Endothelial cell of umbilical vein (primary cell): ENCODE measurements at regions not wholly inside any gene's neighbourhood (a gene's known extent, or its start where the extent isn't known, plus 50 kb on each side); places are given as distances from the start of the nearest gene placed in this dataset.

ENCODE experiments used
- BruUV-seq: library from RNA; stranded (reverse); fragments of 400-500 nt; replicated peaks from 2 replicates; lab custom pipeline; 2021; lab: Mats Ljungman, UMichigan
- CTCF ChIA-PET: fragments of 300-600, 350-600 bp; sonication (Branson Sonifier 250); formaldehyde crosslinking; loops from one replicate; lab custom pipeline; 2021; ENCODE audit warnings: antibody characterized with exemption, inconsistent platforms; lab: Charles Lee
- POLR2A ChIA-PET: fragments of 300-600, 350-600 bp; sonication (Branson Sonifier 250); formaldehyde crosslinking; loops from one replicate; lab custom pipeline; 2021; ENCODE audit warnings: antibody characterized with exemption, inconsistent platforms; lab: Charles Lee
- DNase-seq: peaks from one replicate; pipeline ENCODE4 v3.0.0-alpha.2; 2011; ENCODE audit warnings: low read depth, low spot score
- FAIRE-seq: peaks from 2 replicates; lab custom pipeline; 2011; peaks lifted over from hg19 to GRCh38; lab: Jason Lieb, UNC
- H2AFZ ChIP-seq: 2 replicates; pipeline ENCODE4 v1.6.0; 2012; ENCODE audit warnings: low read depth, low read length, control low read depth, inconsistent platforms
- H3K27ac ChIP-seq: 2 replicates; pipeline ENCODE4 v1.5.1; 2011; ENCODE audit warnings: low read depth, mild to moderate bottlenecking, control low read depth, low read length, moderate library complexity; ENCODE audit not compliant: insufficient read depth
- H3K27me3 ChIP-seq, 2 experiments: 2 replicates each; pipeline versions ENCODE4 v1.6.0 to v1.6.1; 2011; ENCODE audit warnings: low read length in 2 of 2, mixed read lengths in 1 of 2; ENCODE audit not compliant: control insufficient read depth in 2 of 2, insufficient read depth in 2 of 2
- H3K36me3 ChIP-seq, 2 experiments: 2 replicates in 1 of 2; 3 replicates in 1 of 2; pipeline ENCODE4 v1.5.1; 2011; ENCODE audit warnings: low read length in 2 of 2, mild to moderate bottlenecking in 1 of 2, moderate library complexity in 1 of 2; ENCODE audit not compliant: control insufficient read depth in 2 of 2, insufficient read depth in 2 of 2; ENCODE audit errors: extremely low read depth in 1 of 2
- H3K4me1 ChIP-seq: 3 replicates; pipeline ENCODE4 v1.5.1; 2011; ENCODE audit warnings: mild to moderate bottlenecking, low read length; ENCODE audit not compliant: control insufficient read depth, insufficient read depth; ENCODE audit errors: extremely low read depth
- H3K4me2 ChIP-seq: 2 replicates; pipeline ENCODE4 v1.6.1; 2011; ENCODE audit warnings: low read length, control low read depth, mixed read lengths; ENCODE audit not compliant: insufficient read depth
- H3K4me3 ChIP-seq, 3 experiments: fragments of 200-600 bp in 1 of 3; sonication (generic), shearing (Covaris generic) in 1 of 3; replicated peaks in 1 of 3; 2 replicates each; pipeline ENCODE4 v1.5.1; 2011 to 2016; ENCODE audit warnings: control low read depth in 3 of 3, low read length in 3 of 3, mild to moderate bottlenecking in 2 of 3, inconsistent platforms in 1 of 3, low read depth in 1 of 3, moderate library complexity in 1 of 3; ENCODE audit not compliant: insufficient read depth in 1 of 3
- H3K79me2 ChIP-seq: 2 replicates; pipeline ENCODE4 v1.6.0; 2012; ENCODE audit warnings: low read length, inconsistent platforms; ENCODE audit not compliant: control insufficient read depth, insufficient read depth
- H3K9ac ChIP-seq: replicated peaks from 2 replicates; pipeline ENCODE3; 2011; ENCODE audit warnings: low read length, control low read depth; ENCODE audit not compliant: insufficient read depth; ENCODE audit errors: extremely low read depth
- H3K9me1 ChIP-seq: replicated peaks from 3 replicates; pipeline ENCODE4 v1.6.0; 2011; ENCODE audit warnings: mild to moderate bottlenecking, low read length; ENCODE audit not compliant: control insufficient read depth, insufficient read depth; ENCODE audit errors: extremely low read depth
- H3K9me3 ChIP-seq: replicated peaks from 2 replicates; pipeline ENCODE4 v1.5.1; 2012; ENCODE audit warnings: low read length, inconsistent platforms; ENCODE audit not compliant: control insufficient read depth, insufficient read depth
- H4K20me1 ChIP-seq: replicated peaks from 2 replicates; pipeline ENCODE3; 2011; ENCODE audit warnings: mild to moderate bottlenecking, low read length; ENCODE audit not compliant: control insufficient read depth, insufficient read depth; ENCODE audit errors: extremely low read depth
- EZH2 ChIP-seq: IDR thresholded peaks from 2 replicates; pipeline ENCODE4 v1.6.1; 2012; ENCODE audit warnings: borderline replicate concordance, low read depth, mild to moderate bottlenecking, moderate library complexity, low read length, inconsistent platforms; ENCODE audit not compliant: severe bottlenecking
- FOS ChIP-seq: IDR thresholded peaks from 2 replicates; pipeline ENCODE4 v1.6.1; 2011; ENCODE audit warnings: mild to moderate bottlenecking, low read length, moderate library complexity, borderline replicate concordance; ENCODE audit not compliant: insufficient read depth
- GATA2 ChIP-seq: IDR thresholded peaks from 2 replicates; pipeline ENCODE4 v1.7.0; 2011; ENCODE audit warnings: low read depth, mild to moderate bottlenecking, moderate library complexity, mixed read lengths, low read length; ENCODE audit not compliant: insufficient read length, insufficient read depth
- JUN ChIP-seq: IDR thresholded peaks from 2 replicates; pipeline ENCODE4 v1.6.1; 2011; ENCODE audit warnings: borderline replicate concordance, low read depth; ENCODE audit not compliant: insufficient read length, insufficient read depth
- MAX ChIP-seq: IDR thresholded peaks from 2 replicates; pipeline ENCODE4 v1.6.1; 2011; ENCODE audit not compliant: insufficient read depth, insufficient read length
- MYC ChIP-seq: IDR thresholded peaks from one replicate; pipeline ENCODE4 v1.6.1; 2011; ENCODE audit warnings: mild to moderate bottlenecking, low read depth, low read length
- POLR2A ChIP-seq: IDR thresholded peaks from 2 replicates; pipeline ENCODE4 v1.6.1; 2012; ENCODE audit warnings: low read depth, mild to moderate bottlenecking, control low read depth, low read length
- POLR2AphosphoS5 ChIP-seq: IDR thresholded peaks from 2 replicates; pipeline ENCODE4 v1.6.1; 2012; ENCODE audit warnings: low read depth, mild to moderate bottlenecking, control low read depth, low read length, moderate library complexity; ENCODE audit not compliant: insufficient read depth
- dilution Hi-C: fragments of 300-500 bp; cut with MboI; formaldehyde crosslinking; loops from one replicate; pipeline ENCODE4 v1.15.0; 2019; ENCODE audit warnings: low sequenced_read_pairs; ENCODE audit not compliant: extremely low pct_ligation_motif_present
- intact Hi-C: fragments of 100-400 bp; cut with micrococcal nuclease; formaldehyde crosslinking; loops from one replicate; pipeline ENCODE4 v1.10.0; 2022
- TF ChIP-seq, protein P1 (sequence below), 2 donors: IDR thresholded peaks; 1 replicate in 1 of 2; 2 replicates in 1 of 2; pipeline ENCODE4 v1.5.1; 2011; ENCODE audit warnings: low read length in 2 of 2, mild to moderate bottlenecking in 2 of 2, moderate library complexity in 2 of 2, control low read depth in 1 of 2, inconsistent platforms in 1 of 2, low read depth in 1 of 2; ENCODE audit not compliant: insufficient read depth in 1 of 2; ENCODE audit errors: extremely low read depth in 1 of 2

- intact Hi-C loops (no loop called here), dilution Hi-C loops (no loop called here)
- no peak overlapping the region for H3K4me2 ChIP-seq
- ChIA-PET CTCF (interaction anchor here (0.6 to 2.7 kb wide), 5 partner anchors 16 to 254 kb away, joined by 3 to 11 read pairs (median 4); no protein-coding TSS in a partner anchor), POLR2A (no interaction called here)
- H3K9me1 ChIP-seq, result no peaks in the 10 kb centered on the region
- H3K27ac ChIP-seq, result no peak overlapping the region
- H3K9me3 ChIP-seq, result no peaks in the 10 kb centered on the region
- DNase-seq (no peak), FAIRE-seq (no peak)
- peaks cover 15 to 16% of the 10 kb centered on the region in 2 experiments for H3K27me3 ChIP-seq
- no peak overlapping the region for H3K9ac ChIP-seq
- no peaks in the 10 kb centered on the region for H3K79me2 ChIP-seq
- no TSS peak for BruUV-seq
- H3K4me1 ChIP-seq, result peaks cover 5% of the 10 kb centered on the region
- H4K20me1 ChIP-seq, result no peaks in the 10 kb centered on the region
- H3K36me3 ChIP-seq, result no peaks in the 10 kb centered on the region
- TF ChIP-seq, protein P1, sequence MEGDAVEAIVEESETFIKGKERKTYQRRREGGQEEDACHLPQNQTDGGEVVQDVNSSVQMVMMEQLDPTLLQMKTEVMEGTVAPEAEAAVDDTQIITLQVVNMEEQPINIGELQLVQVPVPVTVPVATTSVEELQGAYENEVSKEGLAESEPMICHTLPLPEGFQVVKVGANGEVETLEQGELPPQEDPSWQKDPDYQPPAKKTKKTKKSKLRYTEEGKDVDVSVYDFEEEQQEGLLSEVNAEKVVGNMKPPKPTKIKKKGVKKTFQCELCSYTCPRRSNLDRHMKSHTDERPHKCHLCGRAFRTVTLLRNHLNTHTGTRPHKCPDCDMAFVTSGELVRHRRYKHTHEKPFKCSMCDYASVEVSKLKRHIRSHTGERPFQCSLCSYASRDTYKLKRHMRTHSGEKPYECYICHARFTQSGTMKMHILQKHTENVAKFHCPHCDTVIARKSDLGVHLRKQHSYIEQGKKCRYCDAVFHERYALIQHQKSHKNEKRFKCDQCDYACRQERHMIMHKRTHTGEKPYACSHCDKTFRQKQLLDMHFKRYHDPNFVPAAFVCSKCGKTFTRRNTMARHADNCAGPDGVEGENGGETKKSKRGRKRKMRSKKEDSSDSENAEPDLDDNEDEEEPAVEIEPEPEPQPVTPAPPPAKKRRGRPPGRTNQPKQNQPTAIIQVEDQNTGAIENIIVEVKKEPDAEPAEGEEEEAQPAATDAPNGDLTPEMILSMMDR (IDR thresholded peaks at IDR 0.05; ENCODE audit: extremely low read depth in 1 of 2, insufficient read depth in 1 of 2, low read depth in 1 of 2, low read length in 2 of 2), result no peak
- no peak for TF ChIP-seq POLR2AphosphoS5
- no peak for TF ChIP-seq POLR2A
- no peak for TF ChIP-seq MYC
- no peak for TF ChIP-seq FOS
- TF ChIP-seq GATA2, result no peak
- no peak for TF ChIP-seq JUN
- no peak for TF ChIP-seq MAX
- TF ChIP-seq EZH2, result no peak
- H2AFZ ChIP-seq, result no peak overlapping the region
- H3K4me3 ChIP-seq, result no peak overlapping the region
These were observed 72.1 kb upstream of the DNAH5 start for GRCh38 chr5:14016549-14016948.
